ENCODE measurements at regions not wholly inside any gene's neighbourhood (a gene's known extent, or its start where the extent isn't known, plus 50 kb on each side); places are given as distances from the start of the nearest gene placed in this dataset.

- no peak for TF ChIP-seq FOXP4 (CRISPR knock-in tag; IDR thresholded peaks at IDR 0.05)
- no peak for TF ChIP-seq ZNF423 (CRISPR knock-in tag; IDR thresholded peaks at IDR 0.05)
These were observed 342.2 kb downstream of the CMPK2 start (continued) for GRCh38 chr2:6523476-6523875.

GRCh38 chr2:6524691-6525474, 340.8 kb downstream of the CMPK2 start:
- ATAC-seq: no peak
- ChIA-PET CTCF (no interaction called here), POLR2A (no interaction called here)
- no peaks in the 10 kb centered on the region for H3K4me1 Mint-ChIP-seq
- DNase-seq (ENCODE audit: low spot score): no peak
- H3K4me3 Mint-ChIP-seq: no peak overlapping the region
- H3K27ac Mint-ChIP-seq: no peak overlapping the region
- H3K36me3 Mint-ChIP-seq: peaks cover 72% of the 10 kb centered on the region
- peaks cover 7% of the 10 kb centered on the region for H3K27me3 Mint-ChIP-seq (ENCODE audit: low read depth)
- TF ChIP-seq NR2C2 (CRISPR knock-in tag; IDR thresholded peaks at IDR 0.05) (no peak), MYBL2 (CRISPR knock-in tag; IDR thresholded peaks at IDR 0.05) (no peak)
- H3K9me3 Mint-ChIP-seq: peaks cover 86% of the 10 kb centered on the region

- DNase-seq (ENCODE audit: low spot score): no peak
- CTCF ChIA-PET: no interaction called here
- no peak for TF ChIP-seq ERG (CRISPR knock-in tag; IDR thresholded peaks at IDR 0.05)
- TF ChIP-seq ZNF512 (CRISPR knock-in tag; IDR thresholded peaks at IDR 0.05; ENCODE audit: borderline replicate concordance): no peak
- no peak for TF ChIP-seq CBFB (CRISPR knock-in tag; IDR thresholded peaks at IDR 0.05; ENCODE audit: low read depth)
- no peak for TF ChIP-seq ZNF396 (CRISPR knock-in tag; IDR thresholded peaks at IDR 0.05; ENCODE audit: borderline replicate concordance)
- no peak for TF ChIP-seq RORB (CRISPR knock-in tag; IDR thresholded peaks at IDR 0.05)
- no peak for TF ChIP-seq IRF2 (CRISPR knock-in tag; IDR thresholded peaks at IDR 0.05; ENCODE audit: borderline replicate concordance, low read depth)
- TF ChIP-seq PREB (CRISPR knock-in tag; IDR thresholded peaks at IDR 0.05; ENCODE audit: borderline replicate concordance): no peak
- TF ChIP-seq ZBTB21 (CRISPR knock-in tag; IDR thresholded peaks at IDR 0.05; ENCODE audit: borderline replicate concordance): no peak
- no peak for TF ChIP-seq ZNF281 (CRISPR knock-in tag; IDR thresholded peaks at IDR 0.05)
- no peak for TF ChIP-seq ZMAT4 (CRISPR knock-in tag; IDR thresholded peaks at IDR 0.05)
- no peak for TF ChIP-seq AFF4 (CRISPR knock-in tag; IDR thresholded peaks at IDR 0.05; ENCODE audit: borderline replicate concordance)
These were observed 340.2 kb downstream of the CMPK2 start for GRCh38 chr2:6525475-6525964.

More at GRCh38 chr2:6525475-6525964, 340.2 kb downstream of the CMPK2 start:
- POLR2A ChIA-PET: no interaction called here
- Mint-ChIP-seq H3K27ac (no peak overlapping the region), H3K9me3 (peaks cover 83% of the 10 kb centered on the region), H3K4me3 (no peak overlapping the region), H3K27me3 (ENCODE audit: low read depth) (peaks cover 7% of the 10 kb centered on the region), H3K4me1 (no peaks in the 10 kb centered on the region), H3K36me3 (peaks cover 69% of the 10 kb centered on the region)
- ATAC-seq: no peak

Measured in WTC11 (cell line).